H7 (cell line): ENCODE measurements at regions not wholly inside any gene's neighbourhood (a gene's known extent, or its start where the extent isn't known, plus 50 kb on each side); places are given as distances from the start of the nearest gene placed in this dataset.

Experiments
- DNase-seq: peaks from one replicate; pipeline ENCODE4 v3.0.0; 2012
- H3K27me3 ChIP-seq: 2 replicates; pipeline ENCODE4 v1.6.0; 2011; ENCODE audit warnings: mild to moderate bottlenecking, low read length; ENCODE audit not compliant: control insufficient read depth, insufficient read depth
- H3K36me3 ChIP-seq: replicated peaks from 2 replicates; pipeline ENCODE4 v1.5.1; 2011; ENCODE audit warnings: low read length; ENCODE audit not compliant: control insufficient read depth, insufficient read depth
- H3K4me3 ChIP-seq: 2 replicates; pipeline ENCODE4 v1.5.1; 2011; ENCODE audit warnings: low read depth, mild to moderate bottlenecking, control low read depth, low read length, moderate library complexity; ENCODE audit not compliant: insufficient read depth

DNA sequence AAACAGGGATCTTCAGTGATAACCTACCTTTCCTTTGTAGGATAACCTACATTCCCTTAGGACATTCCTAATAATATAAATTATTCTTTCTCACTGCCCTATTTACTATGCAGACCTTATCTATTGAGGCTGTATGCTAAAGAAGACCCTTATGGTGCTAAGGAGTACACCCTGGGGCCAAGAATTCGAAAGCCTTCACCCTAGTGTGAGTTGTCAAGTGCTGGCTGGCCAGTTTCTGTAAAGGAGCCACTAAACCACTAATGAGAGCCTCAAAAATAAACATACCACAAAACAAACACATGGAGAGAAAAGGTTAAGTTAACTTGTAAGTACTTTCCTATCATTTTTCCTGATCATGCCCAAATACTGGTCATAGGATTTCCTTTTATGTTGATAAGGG, 315.0 kb upstream of the CAMK1G start:
- no peaks in the 10 kb centered on the region for H3K27me3 ChIP-seq
- no peak for DNase-seq
- H3K36me3 ChIP-seq = no peaks in the 10 kb centered on the region
- no peak overlapping the region for H3K4me3 ChIP-seq

DNA sequence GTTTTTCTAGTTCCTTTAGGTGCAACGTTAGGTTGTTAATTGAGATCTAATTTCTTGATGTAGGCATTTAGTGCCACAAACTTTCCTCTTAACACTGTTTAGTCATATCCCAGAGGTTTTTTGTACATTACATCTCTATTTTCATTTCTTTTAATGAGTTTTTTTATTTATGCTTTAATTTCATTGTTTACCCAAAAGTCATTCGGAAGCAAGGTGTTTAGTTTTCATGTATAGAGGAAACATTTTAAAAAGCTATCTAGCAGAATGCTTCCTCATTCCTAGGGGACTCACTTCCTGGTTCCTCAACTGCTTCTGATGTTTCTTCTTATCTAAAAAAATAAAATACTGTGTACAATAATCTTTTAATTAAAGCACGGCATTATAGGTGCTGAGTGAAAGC, 307.2 kb upstream of the CAMK1G start:
- Histone ChIP-seq H3K36me3 (no peaks in the 10 kb centered on the region), H3K4me3 (no peak overlapping the region), H3K27me3 (no peaks in the 10 kb centered on the region)
- DNase-seq = no peak

DNA sequence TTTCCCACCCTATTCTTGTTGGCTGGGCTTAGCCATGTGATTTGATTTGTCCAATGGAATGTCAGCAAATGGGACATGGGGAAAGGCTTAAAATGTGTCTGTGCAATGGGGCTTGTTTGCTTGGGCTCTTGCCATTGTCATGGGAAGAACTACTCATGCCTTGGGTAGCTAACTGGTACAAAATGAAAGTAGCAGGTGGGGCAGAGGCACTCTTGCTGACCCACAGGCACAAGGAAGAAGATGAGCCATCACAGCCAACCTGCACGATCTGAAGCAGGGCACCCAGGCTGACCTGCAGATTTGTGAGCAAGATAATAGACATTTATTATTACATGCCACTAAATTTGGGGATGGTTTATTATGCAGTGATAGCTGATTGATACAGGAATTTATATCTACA, 305.9 kb upstream of the CAMK1G start:
- no peak for DNase-seq
- Histone ChIP-seq H3K27me3 (no peaks in the 10 kb centered on the region), H3K4me3 (no peak overlapping the region), H3K36me3 (no peaks in the 10 kb centered on the region)

DNA sequence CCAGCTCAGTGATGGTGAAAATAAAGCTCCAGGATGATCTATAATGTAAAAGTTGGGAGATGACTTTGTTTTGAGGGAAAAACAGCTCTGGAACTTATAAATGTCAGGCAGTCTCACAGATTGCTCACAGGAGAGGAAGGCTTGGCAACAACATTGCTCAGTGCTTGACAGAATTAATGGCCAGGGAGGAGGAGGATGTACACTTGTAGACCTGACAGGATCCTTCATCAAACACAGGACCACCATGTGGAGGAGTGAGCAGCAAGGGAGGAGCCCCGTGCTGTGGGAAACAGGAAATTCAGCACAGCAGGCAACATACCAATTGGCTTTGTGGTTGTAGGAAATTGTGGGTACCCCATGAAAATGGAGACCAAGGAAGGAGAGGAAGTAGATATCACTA, 291.8 kb upstream of the CAMK1G start:
- H3K36me3 ChIP-seq = no peaks in the 10 kb centered on the region
- DNase-seq = no peak
- H3K27me3 ChIP-seq = no peaks in the 10 kb centered on the region
- no peak overlapping the region for H3K4me3 ChIP-seq

DNA sequence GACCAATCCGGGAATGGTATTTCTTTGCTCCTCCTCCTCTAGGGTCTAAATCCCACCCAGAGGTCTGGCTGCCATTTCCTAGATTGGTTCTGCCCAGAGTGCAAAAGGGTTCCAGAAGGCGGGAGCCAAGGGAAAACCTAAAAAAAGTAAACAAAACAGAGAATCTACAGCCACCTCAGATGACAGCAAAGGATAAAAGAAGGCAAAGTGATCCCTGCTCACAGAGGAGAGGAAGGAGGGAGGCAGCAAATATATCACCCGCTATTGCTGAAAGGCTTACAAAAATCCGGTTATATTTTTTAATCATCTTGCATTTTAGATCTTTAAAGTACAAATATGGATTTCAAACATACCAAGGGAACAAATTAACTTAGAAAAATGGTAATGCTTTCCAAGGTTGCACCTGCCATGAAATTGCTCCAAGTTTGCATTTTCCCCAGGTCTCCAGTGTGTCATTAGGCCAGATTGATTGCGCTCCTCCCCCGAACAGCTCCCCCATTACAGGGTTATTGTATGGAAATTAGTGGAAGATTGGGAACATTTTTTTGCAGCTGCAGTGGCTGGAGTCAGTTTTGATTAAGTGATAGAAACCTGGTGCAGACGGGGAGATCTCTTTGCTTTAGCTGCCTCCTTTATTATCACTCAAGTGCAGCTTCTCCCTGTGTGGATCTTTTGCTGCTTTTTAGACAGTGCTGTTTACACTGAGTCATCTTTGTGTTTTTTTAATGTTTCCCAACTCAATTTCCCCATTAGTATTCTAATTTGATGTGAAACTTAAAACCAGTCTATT, 280.5 kb upstream of the CAMK1G start:
- Histone ChIP-seq H3K27me3 (no peaks in the 10 kb centered on the region), H3K4me3 (no peak overlapping the region), H3K36me3 (no peaks in the 10 kb centered on the region)
- DNase-seq = no peak

DNA sequence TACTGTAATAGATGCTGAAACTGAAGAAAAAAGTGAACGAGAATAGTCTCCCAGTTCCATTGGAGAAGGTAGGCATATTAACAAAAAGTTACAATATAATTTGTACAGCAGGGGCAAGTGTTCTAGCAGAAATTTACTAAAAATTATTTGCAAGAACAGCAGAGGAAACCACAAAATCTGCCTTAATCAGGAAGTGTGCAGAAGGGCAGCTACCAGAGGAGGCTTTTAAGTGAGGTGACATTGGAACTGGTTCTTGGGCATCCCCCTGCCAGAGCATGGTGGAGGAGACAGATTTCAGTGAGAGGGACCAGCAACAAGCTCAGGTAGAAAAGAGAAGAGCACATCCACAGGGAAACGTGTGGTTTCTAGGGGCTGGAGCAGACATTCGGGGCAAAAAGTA, 279.3 kb upstream of the CAMK1G start:
- DNase-seq = no peak
- no peaks in the 10 kb centered on the region for H3K36me3 ChIP-seq
- no peaks in the 10 kb centered on the region for H3K27me3 ChIP-seq
- H3K4me3 ChIP-seq = no peak overlapping the region

DNA sequence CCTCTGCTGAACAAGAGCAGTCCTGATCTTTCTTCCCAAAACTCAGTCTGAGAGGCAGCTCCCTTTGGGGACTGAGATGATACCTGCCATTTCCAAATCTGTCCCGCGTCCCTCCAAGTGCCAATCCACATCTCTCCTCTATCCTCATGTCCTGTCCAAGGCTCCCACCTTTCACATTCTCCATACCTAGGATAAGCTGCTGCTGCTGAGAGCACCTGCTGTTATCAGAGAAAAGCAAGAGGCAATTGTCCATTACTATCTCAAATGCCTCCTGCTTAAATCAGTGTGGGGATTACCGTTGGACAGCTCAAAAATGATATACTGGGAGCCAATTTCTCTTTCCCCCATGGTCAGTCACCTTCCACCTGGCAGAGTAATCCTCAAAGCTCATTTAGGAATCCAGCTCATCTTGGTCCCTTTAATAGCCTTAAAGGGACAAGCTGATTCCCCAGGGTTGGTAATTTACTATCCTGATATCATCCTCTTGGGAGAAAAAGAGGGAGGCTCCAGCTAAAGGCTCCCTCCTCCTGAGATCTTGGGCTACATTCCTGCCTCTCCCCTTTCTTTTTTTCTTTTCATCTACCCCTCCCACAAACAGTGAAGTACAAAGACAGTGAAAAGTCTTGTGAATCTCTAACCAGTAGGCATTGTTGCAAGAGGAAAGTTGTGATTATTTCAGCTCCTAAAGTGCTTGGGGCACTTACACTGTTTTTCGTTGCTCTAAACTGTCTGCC, 278.1 kb upstream of the CAMK1G start:
- no peak for DNase-seq
- H3K27me3 ChIP-seq = no peaks in the 10 kb centered on the region
- no peak overlapping the region for H3K4me3 ChIP-seq
- no peaks in the 10 kb centered on the region for H3K36me3 ChIP-seq

DNA sequence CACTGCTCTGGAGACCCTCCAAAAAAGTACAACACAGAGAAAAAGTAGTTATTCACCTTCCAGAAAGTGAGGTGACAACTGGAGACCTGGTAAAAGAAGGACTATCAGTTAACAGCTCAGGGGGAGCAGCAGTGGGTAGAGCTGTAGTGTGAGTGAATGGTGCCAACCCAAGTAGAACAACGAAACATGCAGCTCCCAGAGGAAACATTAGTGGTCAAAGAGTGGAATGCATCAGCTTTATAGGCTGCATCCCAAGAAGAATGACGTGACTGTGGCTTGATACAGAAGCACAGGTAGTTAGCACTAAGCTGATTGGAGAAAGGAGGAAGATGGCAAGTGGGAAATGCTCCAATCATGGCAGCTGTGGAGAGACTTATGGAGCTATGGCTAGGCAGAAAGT, 275.7 kb upstream of the CAMK1G start:
- H3K27me3 ChIP-seq = no peaks in the 10 kb centered on the region
- H3K36me3 ChIP-seq = no peaks in the 10 kb centered on the region
- DNase-seq = no peak
- no peak overlapping the region for H3K4me3 ChIP-seq

DNA sequence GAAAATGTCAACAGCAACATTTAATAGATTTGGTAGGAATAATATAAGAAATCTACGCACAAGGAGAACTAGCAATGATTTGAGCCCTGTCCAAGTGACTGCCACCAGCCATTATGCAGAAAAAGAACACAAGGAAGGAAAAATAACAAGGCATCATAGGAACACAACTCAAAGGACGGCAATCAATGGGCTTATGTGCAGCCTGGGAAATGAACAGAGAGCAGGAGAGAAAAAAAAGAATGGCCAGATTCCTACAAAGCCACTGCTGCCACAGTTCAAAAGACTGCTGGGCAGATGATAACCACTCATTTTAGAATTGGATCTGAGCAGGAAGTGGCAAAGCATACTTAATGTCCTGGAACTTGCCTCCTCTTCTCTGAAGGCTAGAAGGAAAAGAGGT, 274.3 kb upstream of the CAMK1G start:
- Histone ChIP-seq H3K36me3 (no peaks in the 10 kb centered on the region), H3K4me3 (no peak overlapping the region), H3K27me3 (no peaks in the 10 kb centered on the region)
- no peak for DNase-seq

DNA sequence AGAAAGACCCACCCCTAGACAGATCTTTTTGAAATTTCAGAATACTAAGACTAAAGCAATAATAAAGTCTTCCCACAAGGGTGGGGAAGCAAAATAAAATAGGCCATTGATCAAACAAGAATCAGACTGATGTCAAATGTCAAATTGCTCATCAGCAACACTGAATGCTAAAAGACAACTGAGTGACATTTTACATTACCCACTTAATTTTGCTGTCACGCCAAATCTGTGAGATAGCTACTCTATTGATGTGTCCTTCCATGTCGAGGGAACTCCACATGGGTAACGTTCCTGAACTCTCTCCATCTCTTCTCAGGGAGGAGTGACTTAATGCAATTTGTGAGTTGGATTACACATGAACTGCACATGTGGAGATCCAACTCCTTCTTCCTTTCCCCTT, 271.7 kb upstream of the CAMK1G start:
- no peaks in the 10 kb centered on the region for H3K27me3 ChIP-seq
- no peaks in the 10 kb centered on the region for H3K36me3 ChIP-seq
- DNase-seq = no peak
- no peak overlapping the region for H3K4me3 ChIP-seq

DNA sequence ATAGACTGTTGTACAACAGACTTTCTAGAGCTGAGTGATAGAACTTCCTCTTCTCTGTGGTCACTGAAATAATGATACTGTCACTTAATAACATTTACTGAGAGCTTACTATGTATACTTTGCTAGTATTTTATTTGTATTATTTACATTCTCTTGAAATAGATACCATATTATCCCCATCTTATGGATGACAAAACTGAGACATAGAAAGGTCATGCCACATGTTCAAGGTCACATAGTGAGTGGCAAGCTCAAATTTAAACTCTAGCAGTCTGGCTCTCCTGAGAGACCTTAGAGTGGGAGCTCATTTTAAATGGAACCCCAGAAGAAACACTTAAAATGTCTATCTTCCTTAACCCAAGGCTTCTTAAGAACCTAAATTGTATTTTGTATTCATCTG, 266.6 kb upstream of the CAMK1G start:
- Histone ChIP-seq H3K27me3 (no peaks in the 10 kb centered on the region), H3K4me3 (no peak overlapping the region), H3K36me3 (no peaks in the 10 kb centered on the region)
- DNase-seq = no peak

DNA sequence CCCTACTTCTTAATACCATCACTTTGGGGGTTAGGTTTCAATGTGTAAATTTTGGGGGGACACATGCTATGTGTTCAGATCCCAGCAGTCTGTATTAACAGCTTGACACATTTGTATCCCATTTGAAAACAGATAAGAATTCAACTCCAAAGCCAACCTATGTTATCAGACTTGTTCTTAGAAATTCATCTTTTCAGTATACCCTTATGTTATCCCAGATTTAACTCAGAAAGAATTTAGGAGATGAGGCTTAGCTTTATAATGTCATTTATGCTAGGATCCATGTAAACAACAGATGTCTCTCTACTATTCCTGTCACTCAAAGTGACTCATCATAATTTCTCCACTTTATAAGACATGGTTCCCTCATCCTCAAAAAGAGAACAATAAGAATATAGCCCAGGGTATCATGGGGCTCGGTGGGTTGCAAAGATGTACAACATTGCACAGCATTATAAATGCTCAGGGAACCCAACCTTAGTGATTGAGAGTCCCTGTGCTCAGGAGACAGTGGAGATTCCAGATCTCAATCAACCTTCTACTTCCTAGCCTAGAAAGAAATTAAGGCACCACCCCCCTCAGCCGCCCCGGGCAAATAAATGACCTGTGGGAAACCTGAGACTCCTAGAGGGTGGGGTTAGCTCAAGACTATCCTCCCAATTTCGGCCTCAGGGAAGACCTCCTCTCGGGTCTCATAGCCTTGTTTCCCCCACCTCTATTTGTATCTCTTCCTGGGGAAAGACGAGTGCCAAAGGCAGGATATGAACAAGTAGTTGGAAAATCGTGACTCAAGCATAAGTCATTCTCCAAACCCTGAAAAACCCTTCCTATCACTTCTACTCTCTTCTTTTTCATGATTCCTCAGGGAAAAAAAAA, 265.1 kb upstream of the CAMK1G start:
- Histone ChIP-seq H3K36me3 (no peaks in the 10 kb centered on the region), H3K4me3 (no peak overlapping the region), H3K27me3 (no peaks in the 10 kb centered on the region)
- DNase-seq = no peak

DNA sequence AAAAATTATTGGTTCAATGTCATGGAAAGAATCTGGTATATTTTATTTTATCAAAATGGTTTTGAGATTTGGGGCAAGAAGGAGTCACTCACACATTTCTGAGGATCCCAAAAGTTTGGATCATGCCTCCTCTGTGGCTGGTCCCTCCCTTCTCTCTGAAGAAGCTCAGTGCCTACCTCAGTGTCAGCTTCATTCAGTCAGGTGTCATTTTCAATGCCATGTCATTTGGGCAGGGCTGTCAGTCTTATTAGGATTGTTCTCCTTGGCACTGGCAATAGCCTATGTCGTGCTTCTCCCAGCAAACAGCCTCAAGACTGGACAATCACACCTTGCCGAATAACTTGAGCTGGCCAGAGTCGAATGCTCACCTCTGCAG, 264.5 kb upstream of the CAMK1G start:
- no peak overlapping the region for H3K4me3 ChIP-seq
- H3K27me3 ChIP-seq = no peaks in the 10 kb centered on the region
- no peak for DNase-seq
- H3K36me3 ChIP-seq = no peaks in the 10 kb centered on the region

DNA sequence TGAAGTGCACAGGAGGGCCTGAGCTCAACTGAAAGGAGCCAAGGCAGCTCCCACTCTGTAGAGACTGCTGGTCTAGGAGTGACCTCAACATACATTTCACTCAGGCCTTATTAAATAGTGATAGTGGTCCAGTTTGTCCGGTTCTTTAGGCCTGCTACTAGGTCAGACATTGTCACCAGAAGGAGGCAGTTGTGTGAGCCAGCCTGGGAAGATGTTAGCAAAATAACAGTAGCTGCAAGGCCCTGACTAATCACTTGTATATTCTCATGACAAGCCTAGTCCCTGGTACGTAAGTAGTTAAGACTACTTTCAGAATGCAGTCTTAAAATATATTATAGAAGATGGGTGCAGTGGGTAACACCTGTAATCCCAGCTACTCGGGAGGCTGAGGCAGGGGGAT, 264.0 kb upstream of the CAMK1G start:
- Histone ChIP-seq H3K36me3 (no peaks in the 10 kb centered on the region), H3K4me3 (no peak overlapping the region), H3K27me3 (no peaks in the 10 kb centered on the region)
- DNase-seq = no peak

DNA sequence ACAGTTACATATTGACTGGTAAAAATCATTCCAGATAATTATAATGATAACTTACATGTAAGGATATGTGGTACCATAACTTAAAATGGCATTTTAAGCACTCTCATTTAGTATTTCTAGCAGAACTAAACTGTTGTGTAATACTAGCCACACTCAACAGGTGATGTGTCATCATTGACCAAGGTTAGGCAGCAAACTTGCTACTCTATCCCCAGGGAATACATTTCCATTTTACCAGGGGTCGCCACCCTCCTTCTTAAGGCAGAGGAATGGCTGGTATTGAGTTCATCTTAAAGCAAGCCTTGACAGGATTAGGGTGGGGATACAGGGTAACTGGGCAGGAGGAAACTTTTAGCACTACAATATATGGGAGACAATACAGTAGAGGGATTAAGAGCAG, 259.8 kb upstream of the CAMK1G start:
- Histone ChIP-seq H3K27me3 (no peaks in the 10 kb centered on the region), H3K4me3 (no peak overlapping the region), H3K36me3 (no peaks in the 10 kb centered on the region)
- DNase-seq = no peak
